Colon (tissue), 2 donors: ENCODE measurements at regions not wholly inside any gene's neighbourhood (a gene's known extent, or its start where the extent isn't known, plus 50 kb on each side); places are given as distances from the start of the nearest gene placed in this dataset.
"Not testable (repeated sequence)": the region's sequence is repeated elsewhere in the genome, so short reads cannot be mapped to it uniquely, and the experiment has no call there.

Experiments used
- FAIRE-seq: peaks from 2 replicates; lab custom pipeline; 2012; peaks lifted over from hg19 to GRCh38; lab: Jason Lieb, UNC
- donor health status: control.
- donor health status: control.

GRCh38 chr9:85792057-85792456 is 50.3 kb upstream of the AGTPBP1 start:
- peak; percentile 49 for FAIRE-seq

GRCh38 chr9:85802978-85803695 is 61.4 kb upstream of the AGTPBP1 start:
- FAIRE-seq = not testable (repeated sequence)

DNA sequence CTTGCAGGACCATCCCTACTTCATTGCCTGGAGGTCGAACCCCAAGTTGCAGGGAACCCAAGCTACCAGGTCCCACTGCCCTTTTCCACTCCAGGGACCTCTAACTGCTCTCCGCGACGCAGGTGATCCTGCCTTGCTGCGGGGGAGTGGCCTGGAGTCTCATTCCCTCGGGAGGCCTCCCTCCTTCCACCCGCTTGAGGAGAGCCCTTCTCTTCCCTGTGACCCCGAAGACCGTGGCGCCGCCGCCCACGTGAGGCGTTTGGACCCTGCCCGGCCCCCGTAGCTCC is 63.0 kb upstream of the AGTPBP1 start:
- not testable (repeated sequence) for FAIRE-seq

- FAIRE-seq = not testable (repeated sequence)
Measured at GRCh38 chr9:85805134-85806005, 63.6 kb upstream of the AGTPBP1 start.

DNA sequence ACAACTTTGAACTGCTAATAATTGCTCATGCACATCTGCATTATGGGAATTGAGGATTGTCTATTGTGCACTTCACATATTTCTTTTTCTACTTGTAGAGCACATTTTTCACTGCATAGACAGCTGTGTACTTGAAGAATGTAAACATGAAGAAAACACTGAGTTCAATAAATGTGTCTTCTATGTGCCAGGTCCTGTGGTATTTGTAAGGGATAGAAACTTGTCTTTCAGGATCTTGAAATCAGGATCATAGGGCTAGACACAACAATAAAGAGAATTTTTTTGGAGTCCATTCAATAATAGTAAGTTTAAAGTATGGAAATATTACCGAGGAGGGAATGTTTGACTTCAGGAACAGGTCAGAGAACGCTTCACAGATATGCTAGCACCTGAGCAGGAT is 66.6 kb upstream of the AGTPBP1 start:
- not testable (repeated sequence) for FAIRE-seq

- FAIRE-seq = not testable (repeated sequence)
Measured at GRCh38 chr9:85813388-85813787, 71.6 kb upstream of the AGTPBP1 start.

GRCh38 chr9:85814800-85815199 is 73.0 kb upstream of the AGTPBP1 start:
- not testable (repeated sequence) for FAIRE-seq

DNA sequence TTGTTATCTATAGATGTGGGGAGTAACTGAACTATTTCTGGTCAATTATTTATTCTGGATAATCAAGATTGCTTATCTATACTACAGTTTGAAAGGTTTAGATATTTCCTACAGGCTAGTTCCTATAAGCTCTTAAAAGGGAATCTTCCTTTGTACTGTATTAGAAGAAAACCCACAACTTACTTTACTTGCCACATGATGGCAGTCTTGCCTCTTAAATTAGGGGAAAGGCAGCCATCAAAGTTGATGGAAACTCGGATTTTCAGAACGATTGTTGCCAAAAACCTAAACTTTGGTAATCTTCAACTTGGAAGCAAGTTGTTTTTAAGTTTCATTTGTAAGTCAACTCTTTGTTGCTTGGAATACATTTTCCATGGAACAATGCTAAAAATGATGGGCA is 77.2 kb upstream of the AGTPBP1 start:
- FAIRE-seq = peak; percentile 93

- not testable (repeated sequence) for FAIRE-seq
Measured at GRCh38 chr9:85820598-85820997, 78.8 kb upstream of the AGTPBP1 start.

DNA sequence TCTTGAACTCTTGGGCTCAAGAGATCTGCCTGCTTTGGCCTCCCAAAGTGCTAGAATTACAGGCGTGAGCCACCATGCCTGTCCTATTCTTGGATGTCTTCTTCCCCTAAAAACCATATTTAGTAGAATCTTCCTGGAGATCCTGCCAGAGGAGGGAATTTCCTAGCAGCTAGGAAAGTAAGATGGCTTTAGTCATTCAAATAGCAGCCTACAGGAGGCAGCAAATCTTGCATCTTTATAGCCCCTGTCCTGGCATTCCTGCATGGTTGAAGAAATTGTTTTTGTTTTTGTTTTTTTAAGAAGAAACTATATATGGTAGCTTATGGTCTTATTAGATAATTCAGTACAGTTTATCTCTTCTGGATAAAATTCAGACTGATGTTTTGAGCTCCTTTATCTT is 83.2 kb upstream of the AGTPBP1 start:
- not testable (repeated sequence) for FAIRE-seq

GRCh38 chr9:85834591-85834990 is 92.8 kb upstream of the AGTPBP1 start:
- FAIRE-seq = not testable (repeated sequence)

DNA sequence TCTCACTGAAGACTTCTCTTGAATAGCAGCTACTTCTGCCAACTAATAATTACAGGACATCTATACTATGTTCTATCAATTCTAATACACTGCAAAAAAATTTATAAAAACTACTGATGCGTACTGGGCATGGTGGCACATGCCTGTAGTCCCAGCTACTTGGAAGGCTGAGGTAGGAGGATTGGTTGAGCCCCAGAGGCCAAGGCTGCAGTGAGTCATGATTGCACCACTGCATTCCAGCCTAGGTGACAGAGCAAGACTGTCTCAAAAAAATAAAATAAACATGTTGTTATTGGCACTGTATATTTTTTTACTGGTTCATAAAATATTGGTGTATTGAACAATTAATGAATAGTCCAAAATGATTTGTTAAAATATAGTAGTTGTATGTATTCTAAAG is 97.0 kb upstream of the NAA35 start:
- FAIRE-seq = not testable (repeated sequence)

DNA sequence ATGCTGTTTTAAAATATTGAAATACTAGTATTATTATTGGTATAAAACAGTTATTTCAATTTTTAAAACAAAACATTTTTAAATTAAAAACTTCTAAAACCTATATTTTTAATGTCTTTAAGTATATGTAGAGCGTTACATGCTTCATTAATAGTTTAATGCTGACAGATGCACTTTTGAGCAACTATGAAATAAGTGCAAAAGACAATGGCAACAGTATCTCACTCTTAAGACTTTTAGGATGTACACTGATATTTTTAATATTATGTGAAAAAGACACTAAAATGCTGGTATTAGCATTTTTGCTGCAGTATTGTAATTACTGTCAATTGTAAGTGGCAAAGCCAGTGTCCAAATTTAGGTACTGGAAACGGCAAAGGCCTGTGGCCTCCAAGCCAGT is 93.2 kb upstream of the NAA35 start:
- not testable (repeated sequence) for FAIRE-seq

GRCh38 chr9:85858056-85858750 is 82.7 kb upstream of the NAA35 start:
- FAIRE-seq = no peak

DNA sequence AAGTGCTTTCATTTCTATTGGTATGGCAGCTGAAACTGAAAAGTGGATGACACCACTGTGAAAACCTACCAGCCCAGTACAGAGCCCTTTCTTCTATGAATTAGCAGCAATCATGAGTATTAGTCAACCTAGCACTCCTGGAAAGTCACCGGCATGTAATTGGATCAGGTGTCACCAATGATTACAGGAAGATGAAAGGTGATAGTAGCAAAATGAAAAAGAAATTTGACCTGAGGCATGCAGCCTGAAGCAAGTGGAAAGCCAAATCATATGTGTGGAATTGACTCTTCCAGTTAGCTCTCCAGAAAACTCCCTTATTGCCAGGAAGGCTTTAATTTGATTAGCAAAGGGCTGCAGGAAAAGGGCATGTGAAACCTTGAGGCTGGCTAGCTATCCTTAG is 81.2 kb upstream of the NAA35 start:
- FAIRE-seq = no peak

- FAIRE-seq = not testable (repeated sequence)
Measured at GRCh38 chr9:85861882-85862281, 79.1 kb upstream of the NAA35 start.

DNA sequence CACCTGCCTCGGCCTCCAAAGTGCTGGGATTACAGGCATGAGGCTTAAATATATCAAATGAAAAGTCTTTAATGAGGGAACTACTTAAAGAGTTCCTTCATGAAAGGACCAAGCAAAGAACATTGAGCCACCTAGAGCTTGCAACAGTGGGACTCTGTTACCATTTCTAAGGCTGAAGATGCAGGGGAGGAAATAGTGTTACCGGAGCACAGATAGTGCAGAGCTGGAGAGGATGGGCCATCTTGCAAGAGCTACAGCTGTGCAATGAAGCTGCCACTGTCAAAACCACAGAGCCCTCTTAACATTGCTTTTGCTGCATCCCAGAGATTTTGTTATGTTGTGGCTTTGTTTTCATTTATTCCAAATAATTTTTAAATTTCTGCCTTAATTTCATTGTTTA is 77.1 kb upstream of the NAA35 start:
- no peak for FAIRE-seq

- no peak for FAIRE-seq
Measured at GRCh38 chr9:85871008-85871407, 69.9 kb upstream of the NAA35 start.

DNA sequence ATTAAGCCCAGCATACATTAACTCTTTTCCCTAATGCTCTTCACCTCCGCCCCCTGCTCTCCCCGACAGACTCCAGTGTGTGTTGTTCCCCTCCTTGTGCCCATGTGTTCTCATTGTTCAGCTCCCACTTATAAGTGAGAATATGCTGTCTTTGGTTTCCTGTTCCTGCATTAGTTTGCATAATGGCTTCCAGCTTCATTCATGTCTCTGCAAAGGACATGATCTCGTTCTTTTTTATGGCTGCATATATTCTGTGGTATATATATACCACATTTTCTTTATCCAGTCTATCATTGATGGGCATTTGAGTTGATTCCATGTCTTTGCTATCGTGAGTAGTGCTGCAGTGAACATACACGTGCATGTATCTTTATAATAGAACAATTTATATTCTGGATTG is 69.3 kb upstream of the NAA35 start:
- not testable (repeated sequence) for FAIRE-seq

- no peak for FAIRE-seq
Measured at GRCh38 chr9:85872463-85872862, 68.5 kb upstream of the NAA35 start.

DNA sequence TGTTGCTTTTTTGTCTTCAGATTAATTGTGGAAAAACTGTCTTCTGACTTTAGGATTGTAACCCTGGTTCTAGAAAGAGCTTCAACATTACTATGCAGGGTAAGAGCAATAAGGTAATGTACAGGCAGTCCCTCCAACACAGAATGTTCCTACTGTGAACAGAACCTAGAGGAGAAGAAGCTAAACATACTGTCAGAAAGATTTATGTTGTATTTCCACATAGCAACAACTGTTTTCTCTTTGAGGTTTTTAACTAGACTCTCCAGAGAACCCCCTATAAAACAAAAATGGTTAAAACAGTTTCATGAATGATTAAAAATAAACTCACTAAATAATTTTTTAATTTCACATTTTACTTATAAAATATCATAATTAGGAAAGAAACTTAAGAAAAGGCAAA is 64.3 kb upstream of the NAA35 start:
- no peak for FAIRE-seq

- FAIRE-seq = not testable (repeated sequence)
Measured at GRCh38 chr9:85878872-85879597, 61.9 kb upstream of the NAA35 start.
